H1 (cell line): ENCODE measurements at regions not wholly inside any gene's neighbourhood (a gene's known extent, or its start where the extent isn't known, plus 50 kb on each side); places are given as distances from the start of the nearest gene placed in this dataset.

Experiments
- CTCF ChIA-PET: fragments of 300-600 bp; sonication (Branson Sonifier 250); formaldehyde crosslinking; loops from one replicate; lab custom pipeline; 2021; ENCODE audit not compliant: partially characterized antibody; lab: Charles Lee
- POLR2A ChIA-PET: fragments of 300-600 bp; sonication (Branson Sonifier 250); formaldehyde crosslinking; loops from one replicate; lab custom pipeline; 2021; ENCODE audit warnings: inconsistent platforms; ENCODE audit not compliant: partially characterized antibody; lab: Charles Lee
- DNase-seq, 2 experiments: peaks; one replicate each; pipeline versions ENCODE4 v3.0.0 to v3.0.0-alpha.2; 2010 to 2022; ENCODE audit warnings: low spot score in 2 of 2, low read depth in 1 of 2, mixed read lengths in 1 of 2
- FAIRE-seq: peaks from 2 replicates; lab custom pipeline; 2011; peaks lifted over from hg19 to GRCh38; lab: Jason Lieb, UNC
- H2AFZ ChIP-seq: 2 replicates; pipeline ENCODE4 v1.8.1; 2012; ENCODE audit warnings: low read length, inconsistent platforms
- H2AK5ac ChIP-seq: 2 replicates; pipeline ENCODE4 v1.6.1; 2013; ENCODE audit warnings: low read depth, low read length
- H2BK120ac ChIP-seq: replicated peaks from 2 replicates; pipeline ENCODE3; 2013; ENCODE audit warnings: low read depth, low read length, inconsistent platforms
- H2BK12ac ChIP-seq: 2 replicates; pipeline ENCODE4 v1.6.1; 2013; ENCODE audit warnings: low read depth, low read length
- H2BK15ac ChIP-seq: 2 replicates; pipeline ENCODE4 v1.6.1; 2013; ENCODE audit warnings: low read length
- H2BK20ac ChIP-seq: 2 replicates; pipeline ENCODE4 v1.6.1; 2013; ENCODE audit warnings: low read length
- H2BK5ac ChIP-seq: 2 replicates; pipeline ENCODE4 v1.6.1; 2013; ENCODE audit warnings: low read depth, low read length
- H3K14ac ChIP-seq: 2 replicates; pipeline ENCODE4 v1.6.1; 2013; ENCODE audit warnings: inconsistent platforms; ENCODE audit not compliant: insufficient read length
- H3K18ac ChIP-seq: 2 replicates; pipeline ENCODE4 v1.6.1; 2013; ENCODE audit warnings: low read length; ENCODE audit errors: extremely low read depth
- H3K23ac ChIP-seq: 2 replicates; pipeline ENCODE4 v1.6.1; 2013; ENCODE audit warnings: inconsistent platforms; ENCODE audit not compliant: insufficient read length
- H3K23me2 ChIP-seq: 2 replicates; pipeline ENCODE4 v1.6.1; 2013; ENCODE audit warnings: low read depth, low read length
- H3K27ac ChIP-seq: 2 replicates; pipeline ENCODE4 v1.6.1; 2011; ENCODE audit warnings: low read depth, low read length, inconsistent platforms
- H3K27me3 ChIP-seq, 4 experiments: replicated peaks in 1 of 4; 1 replicate in 1 of 4; 2 replicates in 3 of 4; pipeline versions ENCODE4 v1.6.1 to v1.8.1; 2011 to 2013; ENCODE audit warnings: low read length in 3 of 4, mild to moderate bottlenecking in 3 of 4, inconsistent platforms in 2 of 4, mixed read lengths in 2 of 4, moderate library complexity in 1 of 4; ENCODE audit not compliant: control insufficient read depth in 3 of 4, insufficient read depth in 3 of 4; ENCODE audit errors: extremely low read depth in 1 of 4
- H3K36me3 ChIP-seq, 4 experiments: 2 replicates each; pipeline versions ENCODE4 v1.6.1 to v1.8.1; 2011 to 2013; ENCODE audit warnings: mild to moderate bottlenecking in 4 of 4, low read length in 3 of 4, moderate library complexity in 2 of 4, control low read depth in 1 of 4, inconsistent platforms in 1 of 4; ENCODE audit not compliant: insufficient read depth in 4 of 4, control insufficient read depth in 2 of 4
- H3K4ac ChIP-seq: replicated peaks from 2 replicates; pipeline ENCODE3; 2013; ENCODE audit warnings: low read length, low read depth, mixed read lengths, inconsistent platforms; ENCODE audit not compliant: insufficient read length
- H3K4me1 ChIP-seq, 4 experiments: replicated peaks in 1 of 4; 1 replicate in 1 of 4; 2 replicates in 3 of 4; pipeline versions ENCODE4 v1.6.1 to v1.8.1; 2011 to 2013; ENCODE audit warnings: low read length in 3 of 4, inconsistent platforms in 2 of 4, mixed read lengths in 1 of 4; ENCODE audit not compliant: insufficient read depth in 4 of 4, control insufficient read depth in 3 of 4
- H3K4me2 ChIP-seq, 2 experiments: 2 replicates each; pipeline versions ENCODE4 v1.6.1 to v1.8.1; 2011 to 2013; ENCODE audit warnings: low read depth in 2 of 2, low read length in 2 of 2, control low read depth in 1 of 2, inconsistent platforms in 1 of 2, mild to moderate bottlenecking in 1 of 2; ENCODE audit not compliant: insufficient read depth in 1 of 2
- H3K4me3 ChIP-seq, 4 experiments: fragments of 200-600, 300-600 bp in 1 of 4; sonication (generic), shearing (Covaris generic), sonication (Bioruptor Twin) in 1 of 4; 2 replicates each; pipeline versions ENCODE4 v1.5.1 to v1.8.1; 2011 to 2016; ENCODE audit warnings: low read length in 4 of 4, low read depth in 3 of 4, control low read depth in 2 of 4, inconsistent platforms in 2 of 4, mild to moderate bottlenecking in 2 of 4, mixed read lengths in 1 of 4, moderate library complexity in 1 of 4; ENCODE audit not compliant: insufficient read depth in 2 of 4; ENCODE audit errors: extremely low read depth in 1 of 4
- H3K56ac ChIP-seq: replicated peaks from 2 replicates; pipeline ENCODE3; 2013; ENCODE audit warnings: low read depth, mild to moderate bottlenecking, mixed read lengths, low read length, inconsistent platforms; ENCODE audit not compliant: insufficient read length
- H3K79me1 ChIP-seq: 2 replicates; pipeline ENCODE4 v1.6.1; 2013; ENCODE audit warnings: low read depth, low read length, control low read depth
- H3K79me2 ChIP-seq, 2 experiments: 2 replicates each; pipeline versions ENCODE4 v1.6.1 to v1.8.1; 2012 to 2013; ENCODE audit warnings: low read length in 2 of 2, mild to moderate bottlenecking in 2 of 2, inconsistent platforms in 1 of 2; ENCODE audit not compliant: insufficient read depth in 2 of 2, control insufficient read depth in 1 of 2
- H3K9ac ChIP-seq, 4 experiments: replicated peaks in 1 of 4; 1 replicate in 1 of 4; 2 replicates in 3 of 4; pipeline versions ENCODE4 v1.6.1 to v1.8.1; 2011 to 2013; ENCODE audit warnings: low read depth in 3 of 4, low read length in 3 of 4, control low read depth in 2 of 4, mild to moderate bottlenecking in 2 of 4, moderate library complexity in 2 of 4, inconsistent platforms in 1 of 4; ENCODE audit errors: extremely low read depth in 1 of 4
- H3K9me3 ChIP-seq, 2 experiments: 2 replicates each; pipeline versions ENCODE4 v1.6.1 to v1.8.1; 2012 to 2013; ENCODE audit warnings: mild to moderate bottlenecking in 2 of 2, moderate library complexity in 2 of 2, control low read depth in 1 of 2, inconsistent platforms in 1 of 2, low read depth in 1 of 2, low read length in 1 of 2, mixed read lengths in 1 of 2; ENCODE audit not compliant: insufficient read depth in 2 of 2
- H4K20me1 ChIP-seq, 2 experiments: replicated peaks in 1 of 2; 2 replicates each; pipeline versions ENCODE3 to v1.8.1; 2011 to 2013; ENCODE audit warnings: inconsistent platforms in 2 of 2, low read length in 2 of 2, mild to moderate bottlenecking in 1 of 2; ENCODE audit not compliant: insufficient read depth in 2 of 2, control insufficient read depth in 1 of 2
- H4K5ac ChIP-seq: 2 replicates; pipeline ENCODE4 v1.6.1; 2013; ENCODE audit warnings: low read length, low read depth, mixed read lengths, inconsistent platforms; ENCODE audit not compliant: insufficient read length
- H4K8ac ChIP-seq: 2 replicates; pipeline ENCODE4 v1.8.0; 2013; ENCODE audit warnings: mild to moderate bottlenecking, moderate library complexity, low read length, inconsistent platforms; ENCODE audit not compliant: insufficient read depth; ENCODE audit errors: extremely low read depth
- H4K91ac ChIP-seq: replicated peaks from 2 replicates; pipeline ENCODE3; 2013; ENCODE audit warnings: low read length, mixed read lengths, inconsistent platforms; ENCODE audit not compliant: insufficient read length
- BACH1 ChIP-seq: IDR thresholded peaks from 2 replicates; pipeline ENCODE4 v1.6.1; 2012; ENCODE audit warnings: low read length, improper control_type of control experiment
- CTCF ChIP-seq, 3 experiments: IDR thresholded peaks; 1 replicate in 2 of 3; 2 replicates in 1 of 3; pipeline versions ENCODE4 v1.5.1 to v1.6.1; 2011; ENCODE audit warnings: low read length in 3 of 3, mild to moderate bottlenecking in 3 of 3, inconsistent platforms in 2 of 3, low read depth in 1 of 3, moderate library complexity in 1 of 3; ENCODE audit not compliant: insufficient read depth in 1 of 3; ENCODE audit errors: control extremely low read depth in 1 of 3
- KDM5A ChIP-seq: fragments of 200-600 bp; IDR thresholded peaks from 2 replicates; pipeline ENCODE4 v1.7.1; 2012; ENCODE audit warnings: mild to moderate bottlenecking, low read length, inconsistent platforms, mixed read lengths
- POLR2AphosphoS5 ChIP-seq: IDR thresholded peaks from 2 replicates; pipeline ENCODE4 v1.6.1; 2011; ENCODE audit warnings: low read depth, low read length
- RXRA ChIP-seq: IDR thresholded peaks from 2 replicates; pipeline ENCODE4 v1.6.1; 2011; ENCODE audit warnings: low read depth, mild to moderate bottlenecking, low read length, moderate library complexity; ENCODE audit not compliant: insufficient read depth
- SP1 ChIP-seq: IDR thresholded peaks from 2 replicates; pipeline ENCODE4 v1.6.1; 2011; ENCODE audit warnings: low read depth, low read length
- SP4 ChIP-seq: IDR thresholded peaks from 2 replicates; pipeline ENCODE4 v1.6.1; 2012; ENCODE audit warnings: low read length, inconsistent platforms
- TBP ChIP-seq: IDR thresholded peaks from 2 replicates; pipeline ENCODE4 v1.6.1; 2011; ENCODE audit warnings: low read depth, low read length, improper control_type of control experiment
- TEAD4 ChIP-seq: IDR thresholded peaks from 2 replicates; pipeline ENCODE4 v1.6.1; 2012; ENCODE audit warnings: low read depth, low read length, inconsistent platforms, mixed read lengths
- WGBS, 2 experiments: shearing (Covaris generic) in 1 of 2; methylation state at CpG; one replicate each; pipeline versions ENCODE4 v1.1.6 to v1.1.7; 2013 to 2015; ENCODE audit warnings: low lambda C conversion rate in 2 of 2, mixed read lengths in 2 of 2, inconsistent platforms in 1 of 2, low coverage in 1 of 2, missing lambda C conversion rate in 1 of 2; ENCODE audit not compliant: insufficient replicate concordance in 2 of 2, insufficient coverage in 1 of 2, insufficient read length in 1 of 2; ENCODE audit errors: extremely low coverage in 1 of 2, missing lambda C conversion rate in 1 of 2; 5-methylcytosine and 5-hydroxymethylcytosine counted together

- DNase-seq: no peak
- H2BK120ac ChIP-seq: no peak overlapping the region
- no peaks in the 10 kb centered on the region for H3K23me2 ChIP-seq
- H3K9ac ChIP-seq: no peak overlapping the region
- no peak overlapping the region for H3K4me3 ChIP-seq
- no peak overlapping the region for H2BK15ac ChIP-seq
- no peak overlapping the region for H3K4me2 ChIP-seq
- no peak overlapping the region for H2AK5ac ChIP-seq
- H3K36me3 ChIP-seq: no peaks in the 10 kb centered on the region
- H3K4me1 ChIP-seq: no peaks in the 10 kb centered on the region
- no peak overlapping the region for H2BK5ac ChIP-seq
- no peaks in the 10 kb centered on the region for H4K20me1 ChIP-seq
- H3K14ac ChIP-seq: no peak overlapping the region
- CTCF ChIA-PET: interaction anchor here (1.4 kb wide), 2 partner anchors 22 to 37 kb away, joined by 3 read pairs; no protein-coding TSS in a partner anchor
- POLR2A ChIA-PET: no interaction called here
- no peak overlapping the region for H4K91ac ChIP-seq
- 94% methylated on average over 1 of the region's 1 CpG; no CpG with 5 or more reads in 1 of the 2 experiments for WGBS, 2 experiments
- no peaks in the 10 kb centered on the region for H3K27me3 ChIP-seq
- peaks cover 6 to 11% of the 10 kb centered on the region in 2 experiments; a peak in 2 of 4 replicates for H3K9me3 ChIP-seq
- H3K79me2 ChIP-seq: no peaks in the 10 kb centered on the region
- no peak overlapping the region for H3K56ac ChIP-seq
- H3K79me1 ChIP-seq: no peaks in the 10 kb centered on the region
- no peak overlapping the region for H3K18ac ChIP-seq
- H2BK20ac ChIP-seq: no peak overlapping the region
- H2BK12ac ChIP-seq: no peak overlapping the region
- no peak overlapping the region for H4K8ac ChIP-seq
- no peak overlapping the region for H3K4ac ChIP-seq
- no peak for FAIRE-seq
- no peak overlapping the region for H2AFZ ChIP-seq
- no peak overlapping the region for H4K5ac ChIP-seq
- no peak overlapping the region for H3K23ac ChIP-seq
- H3K27ac ChIP-seq: no peak overlapping the region
- TF ChIP-seq BACH1 (no peak), RXRA (no peak), KDM5A (no peak), TBP (no peak), CTCF (IDR thresholded peaks at IDR 0.05; ENCODE audit: control extremely low read depth in 1 of 3, insufficient read depth in 1 of 3, low read depth in 1 of 3, low read length in 3 of 3) (no peak), SP4 (no peak), TEAD4 (no peak), POLR2AphosphoS5 (no peak), SP1 (no peak)
Observed at GRCh38 chr19:13684021-13684420, 80.3 kb upstream of the MRI1 start.
